Effector memory CD4-positive, alpha-beta T cell (primary cell): ENCODE measurements at regions not wholly inside any gene's neighbourhood (a gene's known extent, or its start where the extent isn't known, plus 50 kb on each side); places are given as distances from the start of the nearest gene placed in this dataset.
"Not testable (repeated sequence)": the region's sequence is repeated elsewhere in the genome, so short reads cannot be mapped to it uniquely, and the experiment has no call there.

Source experiments
- DNase-seq, 3 donors: peaks; one replicate each; pipeline ENCODE4 v3.0.0-alpha.2; 2020
- H3K27ac ChIP-seq: 2 replicates; pipeline ENCODE4 v1.7.0; 2013; ENCODE audit warnings: mild to moderate bottlenecking, low read length, moderate library complexity; ENCODE audit not compliant: insufficient read depth, poor library complexity, severe bottlenecking
- H3K27me3 ChIP-seq: replicated peaks from 2 replicates; pipeline ENCODE4 v1.7.0; 2013; ENCODE audit warnings: mild to moderate bottlenecking, low read length; ENCODE audit not compliant: insufficient read depth, control insufficient read depth, poor library complexity, severe bottlenecking
- H3K36me3 ChIP-seq: 2 replicates; pipeline ENCODE4 v1.7.0; 2013; ENCODE audit warnings: mild to moderate bottlenecking, low read length, moderate library complexity; ENCODE audit not compliant: control insufficient read depth, insufficient read depth
- H3K4me1 ChIP-seq: 2 replicates; pipeline ENCODE4 v1.7.0; 2013; ENCODE audit warnings: low read length, mild to moderate bottlenecking; ENCODE audit not compliant: control insufficient read depth, insufficient read depth, poor library complexity, severe bottlenecking
- H3K4me3 ChIP-seq: 2 replicates; pipeline ENCODE4 v1.7.0; 2013; ENCODE audit warnings: low read length, low read depth, mild to moderate bottlenecking; ENCODE audit not compliant: insufficient read depth, poor library complexity, severe bottlenecking
- H3K9me3 ChIP-seq: 2 replicates; pipeline ENCODE4 v1.7.0; 2013; ENCODE audit warnings: mild to moderate bottlenecking, low read length, moderate library complexity; ENCODE audit not compliant: control insufficient read depth

DNA sequence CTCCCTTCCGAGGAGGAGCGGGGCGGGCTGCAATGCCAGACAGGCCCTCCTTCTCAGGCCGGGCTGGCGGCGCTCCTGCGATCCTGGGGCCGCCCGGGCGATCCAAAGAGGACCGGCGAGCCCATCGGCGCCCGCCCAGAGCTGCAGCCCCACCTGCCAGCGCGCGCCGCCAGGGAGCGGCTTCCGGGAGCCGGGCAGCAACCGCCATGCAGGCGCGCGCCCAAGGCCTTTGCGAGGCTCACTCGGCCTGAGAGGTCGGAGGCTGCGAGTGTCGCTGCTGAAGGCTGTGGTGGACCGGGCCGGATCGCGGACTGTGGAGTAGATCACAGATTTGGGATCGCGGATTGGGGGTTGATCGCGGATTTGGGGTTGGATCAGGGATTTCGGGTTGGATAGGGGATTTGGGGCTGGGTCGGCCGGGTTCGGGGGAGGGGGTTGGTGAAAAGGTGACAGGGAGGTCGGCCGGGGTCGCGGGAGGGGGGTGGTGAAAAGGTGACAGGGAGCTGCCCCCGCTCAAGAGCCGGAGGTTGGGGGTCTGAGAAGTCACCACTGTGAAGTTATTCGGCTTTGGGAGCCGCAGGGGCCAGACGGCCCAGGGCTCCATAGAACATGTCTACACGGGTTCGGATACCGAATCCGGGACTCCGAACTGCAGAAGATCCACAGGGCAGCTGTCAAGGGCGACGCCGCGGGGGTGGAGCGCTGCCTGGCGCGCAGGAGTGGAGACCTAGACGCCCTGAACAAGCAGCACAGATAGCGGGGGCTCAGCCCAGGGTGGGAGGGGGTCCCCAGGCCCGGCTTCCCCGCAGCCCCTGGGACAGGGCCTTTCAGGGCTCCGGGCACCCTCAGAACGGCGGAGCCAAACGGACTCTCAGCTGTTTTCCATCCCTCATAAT lies 1213.4 kb downstream of the FOXD4L5 start:
- H3K27me3 ChIP-seq, H3K4me1 ChIP-seq, H3K36me3 ChIP-seq, H3K9me3 ChIP-seq, H3K27ac ChIP-seq, DNase-seq, H3K4me3 ChIP-seq: not testable (repeated sequence)

DNA sequence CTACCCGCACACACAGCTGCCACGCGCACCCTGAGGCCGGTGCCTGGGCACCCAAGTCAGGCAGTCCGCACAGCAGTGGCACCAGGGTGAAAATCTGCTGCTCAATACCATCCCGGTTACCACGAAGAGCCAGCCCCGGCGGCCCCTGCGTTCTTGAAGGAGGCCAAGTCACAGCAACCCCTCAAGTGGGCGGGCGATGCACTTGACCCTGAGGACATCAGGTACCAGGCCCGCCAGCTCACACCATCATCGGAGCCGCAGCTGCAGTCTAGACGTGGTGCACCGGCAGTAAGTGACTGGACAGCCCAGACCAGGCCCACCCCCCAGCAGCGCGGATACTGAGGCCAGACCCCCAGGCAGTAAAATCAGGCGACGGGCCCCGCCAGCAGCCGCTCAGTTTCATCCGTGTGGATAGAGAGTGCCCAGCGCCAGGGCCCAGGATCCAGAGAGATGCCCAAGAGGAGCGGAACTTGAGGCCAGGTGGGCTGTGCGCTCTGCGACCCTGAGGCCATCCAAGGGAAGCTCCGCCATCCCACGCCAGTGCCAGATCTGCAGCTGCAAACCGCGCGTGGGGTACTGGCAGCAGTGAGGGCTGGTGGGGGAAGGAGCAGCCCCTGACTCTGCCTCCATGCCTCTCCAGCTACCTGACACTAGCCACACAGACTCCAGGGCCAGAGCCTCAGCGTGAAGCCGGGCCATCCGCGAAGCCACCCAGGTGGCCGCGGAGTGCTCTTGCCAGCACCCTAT lies 1214.2 kb downstream of the FOXD4L5 start:
- H3K4me3 ChIP-seq, H3K36me3 ChIP-seq, H3K4me1 ChIP-seq, H3K9me3 ChIP-seq, H3K27me3 ChIP-seq, H3K27ac ChIP-seq, DNase-seq: not testable (repeated sequence)

DNA sequence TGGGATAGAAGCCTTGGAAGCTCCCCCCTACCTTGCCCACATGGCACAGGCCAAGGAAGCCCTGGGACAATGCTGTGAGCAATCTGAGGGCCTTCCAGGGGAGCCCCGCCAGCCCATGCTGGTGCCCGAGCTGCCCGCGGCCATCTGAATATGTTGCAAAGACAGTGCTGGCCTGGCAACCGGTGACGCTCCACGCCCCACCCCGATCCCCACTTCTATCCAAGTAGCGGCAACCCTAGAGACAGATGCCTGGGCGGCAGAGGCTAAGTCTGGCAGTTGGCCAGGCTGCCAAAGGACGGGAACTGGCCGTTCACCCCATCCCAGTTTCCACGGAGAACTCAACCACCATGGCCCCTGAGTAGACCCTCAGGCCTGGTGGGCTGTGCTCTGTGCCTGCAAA lies 1214.9 kb downstream of the FOXD4L5 start:
- H3K36me3 ChIP-seq, H3K4me3 ChIP-seq, DNase-seq, H3K27me3 ChIP-seq, H3K4me1 ChIP-seq, H3K9me3 ChIP-seq, H3K27ac ChIP-seq: not testable (repeated sequence)

DNA sequence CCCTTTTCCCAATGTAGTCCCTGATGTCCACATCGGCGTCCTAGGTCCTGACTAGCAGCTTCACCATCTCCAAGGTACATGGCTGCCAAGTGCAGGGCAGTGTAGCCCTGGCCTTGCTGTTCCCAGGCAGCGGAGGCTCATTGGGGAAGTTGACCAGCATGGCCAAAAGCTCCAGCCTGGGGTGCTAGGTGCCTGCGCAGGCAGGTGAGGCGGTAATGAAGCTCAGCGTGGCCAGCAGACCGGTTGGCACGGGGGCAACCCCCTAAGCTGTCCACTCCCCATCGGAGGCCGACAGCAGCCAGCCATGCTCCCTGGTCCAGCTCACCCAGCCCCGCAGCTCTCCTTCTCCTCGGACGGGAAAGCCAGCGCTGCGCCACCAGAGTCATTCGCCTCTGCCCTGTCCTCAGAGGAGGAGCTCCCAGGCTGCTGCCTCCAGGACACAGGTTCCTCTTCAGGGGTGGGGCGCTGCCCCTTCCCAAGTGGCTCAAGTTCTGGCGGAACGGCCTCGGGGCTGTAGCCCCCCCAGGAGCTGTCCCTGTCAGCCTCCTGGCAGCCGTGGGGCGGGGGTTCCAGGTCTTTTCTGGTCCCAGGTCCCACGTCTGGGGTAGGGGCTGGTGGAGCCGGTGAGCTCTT lies 1218.2 kb downstream of the FOXD4L5 start:
- no peak for DNase-seq

DNA sequence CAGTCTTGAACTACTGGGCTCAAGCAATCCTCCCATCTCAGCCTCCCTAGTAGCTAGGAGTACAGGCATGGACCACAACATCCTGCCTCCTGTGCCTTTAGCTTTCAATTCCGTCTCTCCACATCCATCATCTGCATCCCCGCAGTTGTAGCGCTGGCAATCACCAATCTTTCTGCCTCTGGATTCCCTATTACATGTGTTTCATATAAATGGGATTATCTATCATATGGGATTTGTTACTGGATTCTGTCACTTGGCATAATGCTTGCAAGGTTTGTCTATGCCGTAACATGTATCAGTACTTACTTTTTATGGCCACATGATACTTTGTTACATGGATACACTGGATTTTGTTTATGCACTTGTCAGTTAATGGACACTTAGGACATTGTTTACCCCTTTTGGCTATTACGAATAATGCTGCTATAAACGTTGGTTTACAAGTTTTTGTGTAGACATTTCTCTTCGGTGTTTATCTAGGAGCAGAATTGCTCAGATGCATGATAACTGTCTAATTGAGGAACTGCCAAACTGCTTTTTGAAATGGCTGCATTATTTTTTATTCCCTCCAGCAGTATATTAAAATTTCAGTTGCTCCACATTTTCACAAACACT lies 1223.9 kb downstream of the FOXD4L5 start:
- no peak for DNase-seq

More for the DNA sequence above, 1218.2 kb downstream of the FOXD4L5 start:
- Histone ChIP-seq H3K9me3 (no peaks in the 10 kb centered on the region), H3K27ac (no peak overlapping the region), H3K36me3 (no peaks in the 10 kb centered on the region), H3K4me3 (no peak overlapping the region), H3K27me3 (no peaks in the 10 kb centered on the region), H3K4me1 (no peaks in the 10 kb centered on the region)

DNA sequence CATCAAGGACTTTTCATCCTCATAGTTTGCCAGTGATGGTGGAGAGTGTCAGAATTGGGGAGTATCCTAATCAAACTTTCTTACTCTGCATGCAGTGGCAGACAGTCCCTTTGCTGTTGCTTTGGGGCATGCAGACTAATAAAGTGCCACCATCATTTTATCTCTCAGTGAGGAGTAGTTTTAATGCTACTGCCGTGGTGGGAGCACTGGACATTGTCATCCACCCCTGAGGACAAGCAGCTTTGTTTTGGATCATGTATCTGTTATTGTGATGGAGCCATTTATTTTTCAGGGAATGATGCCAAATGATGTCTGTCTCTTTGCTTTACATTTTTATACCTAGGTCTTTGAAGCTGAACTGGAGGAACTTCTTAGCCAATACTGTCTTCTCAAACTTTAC lies 1226.9 kb downstream of the FOXD4L5 start:
- not testable (repeated sequence) for H3K36me3 ChIP-seq, H3K4me3 ChIP-seq, H3K27me3 ChIP-seq, H3K9me3 ChIP-seq, DNase-seq, H3K27ac ChIP-seq, H3K4me1 ChIP-seq

More for the DNA sequence above, 1223.9 kb downstream of the FOXD4L5 start:
- Histone ChIP-seq H3K36me3 (no peaks in the 10 kb centered on the region), H3K27me3 (no peaks in the 10 kb centered on the region), H3K9me3 (no peaks in the 10 kb centered on the region), H3K4me3 (no peak overlapping the region), H3K4me1 (no peaks in the 10 kb centered on the region), H3K27ac (no peak overlapping the region)

DNA sequence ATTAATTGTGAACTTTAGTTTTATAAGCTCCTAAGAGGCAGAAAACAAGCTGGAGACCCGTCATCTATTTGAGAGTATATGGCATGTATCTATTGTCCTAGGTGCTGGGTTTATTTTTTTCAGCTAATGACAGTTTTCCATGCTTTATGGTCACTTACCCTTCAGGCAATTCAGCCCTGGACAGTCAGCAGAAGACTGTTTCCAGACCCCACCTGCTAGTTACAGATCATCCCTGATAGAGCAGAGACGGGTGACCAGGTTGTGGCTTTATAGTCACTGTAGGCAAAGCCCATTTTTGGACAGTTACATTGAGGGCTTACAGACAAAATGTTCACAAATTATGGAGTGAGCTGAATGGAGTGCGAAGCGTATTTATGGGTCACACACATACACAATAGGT lies 1227.5 kb downstream of the FOXD4L5 start:
- no peaks in the 10 kb centered on the region for H3K9me3 ChIP-seq
- no peaks in the 10 kb centered on the region for H3K36me3 ChIP-seq
- no peaks in the 10 kb centered on the region for H3K4me1 ChIP-seq
- no peak overlapping the region for H3K27ac ChIP-seq
- no peaks in the 10 kb centered on the region for H3K27me3 ChIP-seq
- DNase-seq: no peak
- H3K4me3 ChIP-seq: no peak overlapping the region

DNA sequence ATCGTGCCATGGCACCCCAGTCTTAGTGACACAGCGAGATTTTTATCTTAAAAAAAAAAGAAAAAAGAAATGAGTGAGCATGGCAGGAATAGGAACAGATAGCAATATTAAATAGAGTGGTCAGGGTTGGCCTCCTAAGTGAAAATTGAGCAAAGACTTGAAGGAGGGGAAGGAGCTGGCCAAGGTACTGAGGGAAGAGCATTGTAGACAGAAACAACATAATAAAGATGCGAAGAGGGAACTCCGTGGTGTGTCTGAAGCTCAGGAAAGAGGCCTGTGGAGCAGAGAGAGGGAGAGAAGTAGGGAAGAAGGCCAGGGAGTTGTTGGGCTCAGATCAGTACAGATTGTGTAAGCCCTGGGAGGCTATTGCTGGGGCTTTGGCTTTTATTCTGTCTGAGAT lies 1256.1 kb downstream of the FOXD4L5 start:
- not testable (repeated sequence) for H3K27me3 ChIP-seq, H3K27ac ChIP-seq, H3K36me3 ChIP-seq, H3K9me3 ChIP-seq, H3K4me1 ChIP-seq, DNase-seq, H3K4me3 ChIP-seq

DNA sequence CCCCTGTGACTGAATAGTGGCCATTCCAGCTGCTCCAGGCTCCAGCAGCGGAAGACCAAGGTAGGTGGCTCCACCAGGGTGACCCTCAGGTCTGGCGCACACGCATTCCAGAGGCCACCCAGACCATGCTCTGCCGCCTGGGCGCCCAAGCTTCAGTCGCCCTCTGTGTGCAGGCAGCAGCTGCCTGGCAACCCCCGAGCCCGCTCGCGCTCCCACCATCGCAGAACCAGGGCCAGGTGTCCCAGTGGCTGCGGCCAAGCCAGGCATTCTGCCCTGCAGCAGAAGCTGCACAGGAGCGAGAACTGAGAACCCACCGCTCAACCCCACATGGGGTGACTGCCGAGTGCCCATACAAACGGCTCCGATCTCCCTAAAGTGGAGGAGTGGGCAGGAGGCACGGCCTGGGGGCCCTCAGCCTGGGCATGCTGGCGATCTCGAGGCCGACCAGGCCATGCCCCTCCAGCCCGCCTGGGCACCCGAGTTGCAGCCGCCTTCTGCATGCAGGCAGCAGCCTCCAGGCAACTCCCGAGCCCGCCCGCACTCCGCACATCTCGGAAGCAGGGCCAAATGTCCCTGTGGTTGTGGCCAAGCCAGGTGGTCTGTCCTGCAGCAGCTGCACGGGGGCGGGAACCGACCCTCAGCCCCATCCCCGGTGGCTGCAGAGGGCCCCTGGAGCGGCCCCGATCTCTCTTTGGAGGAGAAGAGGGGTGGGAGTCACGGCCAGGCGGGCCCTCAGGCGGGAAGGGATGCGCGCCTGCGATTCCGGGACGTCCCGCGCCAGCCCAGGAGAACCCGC lies 1264.1 kb downstream of the FOXD4L5 start:
- not testable (repeated sequence) for DNase-seq, H3K27ac ChIP-seq, H3K4me1 ChIP-seq, H3K27me3 ChIP-seq, H3K4me3 ChIP-seq, H3K9me3 ChIP-seq, H3K36me3 ChIP-seq
